Stimulated activated CD8-positive, alpha-beta memory T cell treated with anti-CD3 and anti-CD28 coated beads, Interleukin-4, amount 100 ng/mL, for 1 hour (primary cell): ENCODE measurements at regions not wholly inside any gene's neighbourhood (a gene's known extent, or its start where the extent isn't known, plus 50 kb on each side); places are given as distances from the start of the nearest gene placed in this dataset.
"Not testable (repeated sequence)": the region's sequence is repeated elsewhere in the genome, so short reads cannot be mapped to it uniquely, and the experiment has no call there.

Experiments
- DNase-seq, 2 donors: peaks; one replicate each; pipeline ENCODE4 v3.0.0-alpha.2; 2020; ENCODE audit warnings: low read depth in 2 of 2, low spot score in 1 of 2

- no peak for DNase-seq
These were observed 76.3 kb downstream of the DRAM2 start for GRCh38 chr1:111063595-111063994.

- DNase-seq, result no peak
These were observed 77.3 kb downstream of the DRAM2 start for GRCh38 chr1:111062624-111063023.

GRCh38 chr1:111062081-111062480, 77.8 kb downstream of the DRAM2 start:
- no peak for DNase-seq

GRCh38 chr1:111054656-111055055, 85.2 kb downstream of the DRAM2 start:
- DNase-seq, result no peak

- DNase-seq, result no peak
These were observed 87.6 kb downstream of the DRAM2 start for GRCh38 chr1:111052246-111052645.

GRCh38 chr1:111048253-111048652, 84.5 kb upstream of the LRIF1 start:
- not testable (repeated sequence) for DNase-seq

GRCh38 chr1:111045033-111045722, 81.5 kb upstream of the LRIF1 start:
- no peak for DNase-seq

- no peak for DNase-seq
These were observed 68.7 kb upstream of the LRIF1 start for GRCh38 chr1:111032295-111032897.

- DNase-seq, result peak; percentile 18 to 25
These were observed 66.9 kb upstream of the LRIF1 start for GRCh38 chr1:111030590-111030989.

- no peak for DNase-seq
These were observed 61.4 kb upstream of the LRIF1 start for GRCh38 chr1:111025109-111025508.

GRCh38 chr1:111015222-111015621, 51.5 kb upstream of the LRIF1 start:
- no peak for DNase-seq
